Natural killer cell (primary cell): ENCODE measurements at regions not wholly inside any gene's neighbourhood (a gene's known extent, or its start where the extent isn't known, plus 50 kb on each side); places are given as distances from the start of the nearest gene placed in this dataset.
A peak's percentile ranks its signal among the peaks of the same experiment; 100 is the strongest.

Experiments used
- ATAC-seq, 3 donors: fragments of 150-1000 bp in 2 of 3; fragments of 200-7000 bp in 1 of 3; cut with Tn5 transposase; 1 replicate in 1 of 3; 2 replicates in 2 of 3; pipeline ENCODE4 v1.10.0; 2021; ENCODE audit warnings: mild to moderate bottlenecking in 2 of 3, moderate library complexity in 2 of 3
- DNase-seq, 2 donors: peaks; one replicate each; pipeline versions ENCODE4 v3.0.0 to v3.0.0-alpha.2; 2013 to 2021; ENCODE audit warnings: mixed read lengths in 1 of 2
- H3K27ac ChIP-seq: one replicate; pipeline ENCODE4 v1.5.1; 2013; ENCODE audit warnings: mild to moderate bottlenecking, low read length
- H3K27me3 ChIP-seq: one replicate; pipeline ENCODE4 v1.6.1; 2013; ENCODE audit warnings: low read length; ENCODE audit not compliant: control insufficient read depth, insufficient read depth
- H3K36me3 ChIP-seq: one replicate; pipeline ENCODE4 v1.6.1; 2013; ENCODE audit warnings: low read length; ENCODE audit not compliant: control insufficient read depth, insufficient read depth
- H3K4me1 ChIP-seq: one replicate; pipeline ENCODE4 v1.6.1; 2013; ENCODE audit warnings: low read length; ENCODE audit not compliant: control insufficient read depth, insufficient read depth
- H3K4me3 ChIP-seq: one replicate; pipeline ENCODE4 v1.5.1; 2013; ENCODE audit warnings: low read length
- H3K9me3 ChIP-seq: one replicate; pipeline ENCODE4 v1.6.1; 2013; ENCODE audit warnings: low read length; ENCODE audit not compliant: control insufficient read depth, insufficient read depth
- H3K27ac Mint-ChIP-seq, 2 donors: one replicate each; pipeline ENCODE4 v1.8.0; 2022; ENCODE audit warnings: mild to moderate bottlenecking in 2 of 2, mixed read lengths in 2 of 2, moderate library complexity in 1 of 2
- H3K27me3 Mint-ChIP-seq, 2 donors: one replicate each; pipeline ENCODE4 v1.8.0; 2022; ENCODE audit warnings: low read depth in 2 of 2, mixed read lengths in 2 of 2
- H3K36me3 Mint-ChIP-seq: one replicate; pipeline ENCODE4 v1.8.0; 2022; ENCODE audit warnings: mixed read lengths
- H3K4me1 Mint-ChIP-seq, 2 donors: one replicate each; pipeline ENCODE4 v1.8.0; 2022; ENCODE audit warnings: mixed read lengths in 2 of 2
- H3K4me3 Mint-ChIP-seq: one replicate; pipeline ENCODE4 v1.8.0; 2022; ENCODE audit warnings: mild to moderate bottlenecking, moderate library complexity, mixed read lengths
- H3K9me3 Mint-ChIP-seq, 2 donors: one replicate each; pipeline ENCODE4 v1.8.0; 2022; ENCODE audit warnings: mixed read lengths in 2 of 2
- CTCF ChIP-seq: fragments of 200-600 bp; IDR thresholded peaks from one replicate; pipeline ENCODE4 v1.8.0; 2022; ENCODE audit warnings: antibody characterized with exemption
- WGBS: methylation state at CpG from one replicate; pipeline ENCODE4 v1.1.7; 2013; ENCODE audit warnings: missing lambda C conversion rate; ENCODE audit not compliant: insufficient coverage; 5-methylcytosine and 5-hydroxymethylcytosine counted together
- intact Hi-C: fragments of 100-400 bp; cut with micrococcal nuclease; formaldehyde crosslinking; loops from one replicate; pipeline ENCODE4 v1.14.2; 2022

GRCh38 chr6:6837541-6838080 lies 249.1 kb downstream of the LY86 start:
- H3K4me3 ChIP-seq = no peak overlapping the region
- no peak overlapping the region for H3K27ac Mint-ChIP-seq
- TF ChIP-seq CTCF = no peak
- H3K27me3 ChIP-seq = no peaks in the 10 kb centered on the region
- no peaks in the 10 kb centered on the region for H3K36me3 ChIP-seq
- H3K27ac ChIP-seq = no peak overlapping the region
- H3K9me3 ChIP-seq = no peaks in the 10 kb centered on the region
- intact Hi-C loops = no loop called here
- H3K4me3 Mint-ChIP-seq = no peak overlapping the region
- ATAC-seq (no peak), DNase-seq (no peak)
- no peaks in the 10 kb centered on the region for H3K36me3 Mint-ChIP-seq
- no peaks in the 10 kb centered on the region for H3K9me3 Mint-ChIP-seq
- H3K4me1 Mint-ChIP-seq = peaks cover 4 to 6% of the 10 kb centered on the region in 2 donors
- 97% methylated on average over 2 of the region's 4 CpGs for WGBS
- H3K27me3 Mint-ChIP-seq = peaks cover 0 to 11% of the 10 kb centered on the region in 2 donors
- H3K4me1 ChIP-seq = peaks cover 8% of the 10 kb centered on the region

GRCh38 chr6:6840831-6841291 lies 252.3 kb downstream of the LY86 start:
- WGBS = 68% methylated on average over 5 of the region's 5 CpGs
- peaks cover 4 to 5% of the 10 kb centered on the region in 2 donors for H3K9me3 Mint-ChIP-seq

GRCh38 chr6:6841571-6841970 lies 253.1 kb downstream of the LY86 start:
- H3K4me3 Mint-ChIP-seq = no peak overlapping the region
- WGBS = 56% methylated on average over 3 of the region's 3 CpGs

More at GRCh38 chr6:6840831-6841291, 252.3 kb downstream of the LY86 start:
- TF ChIP-seq CTCF = no peak
- no peaks in the 10 kb centered on the region for H3K27me3 ChIP-seq
- no peak overlapping the region for H3K27ac ChIP-seq
- peaks cover 12% of the 10 kb centered on the region for H3K4me1 ChIP-seq
- Mint-ChIP-seq H3K27me3 (peaks cover 0 to 7% of the 10 kb centered on the region in 2 donors), H3K4me3 (no peak overlapping the region), H3K27ac (no peak overlapping the region), H3K4me1 (peaks cover 5 to 14% of the 10 kb centered on the region in 2 donors), H3K36me3 (peaks cover 5% of the 10 kb centered on the region)
- H3K9me3 ChIP-seq = peaks cover 2% of the 10 kb centered on the region
- H3K4me3 ChIP-seq = no peak overlapping the region
- no peak for DNase-seq
- intact Hi-C loops = no loop called here
- H3K36me3 ChIP-seq = no peaks in the 10 kb centered on the region
- peak in 1 of 3 donors; percentile 30 for ATAC-seq

More at GRCh38 chr6:6841571-6841970, 253.1 kb downstream of the LY86 start:
- Mint-ChIP-seq H3K36me3 (peaks cover 12% of the 10 kb centered on the region), H3K27ac (no peak overlapping the region), H3K4me1 (peaks cover 5 to 14% of the 10 kb centered on the region in 2 donors), H3K27me3 (peaks cover 0 to 7% of the 10 kb centered on the region in 2 donors), H3K9me3 (peaks cover 7 to 11% of the 10 kb centered on the region in 2 donors)
- no peaks in the 10 kb centered on the region for H3K27me3 ChIP-seq
- peaks cover 12% of the 10 kb centered on the region for H3K4me1 ChIP-seq
- no peak overlapping the region for H3K27ac ChIP-seq
- intact Hi-C loops = no loop called here
- H3K36me3 ChIP-seq = no peaks in the 10 kb centered on the region
- peaks cover 4% of the 10 kb centered on the region for H3K9me3 ChIP-seq
- no peak for TF ChIP-seq CTCF
- DNase-seq (no peak), ATAC-seq (no peak)
- no peak overlapping the region for H3K4me3 ChIP-seq
